ENCODE measurements at regions not wholly inside any gene's neighbourhood (a gene's known extent, or its start where the extent isn't known, plus 50 kb on each side); places are given as distances from the start of the nearest gene placed in this dataset.

DNA sequence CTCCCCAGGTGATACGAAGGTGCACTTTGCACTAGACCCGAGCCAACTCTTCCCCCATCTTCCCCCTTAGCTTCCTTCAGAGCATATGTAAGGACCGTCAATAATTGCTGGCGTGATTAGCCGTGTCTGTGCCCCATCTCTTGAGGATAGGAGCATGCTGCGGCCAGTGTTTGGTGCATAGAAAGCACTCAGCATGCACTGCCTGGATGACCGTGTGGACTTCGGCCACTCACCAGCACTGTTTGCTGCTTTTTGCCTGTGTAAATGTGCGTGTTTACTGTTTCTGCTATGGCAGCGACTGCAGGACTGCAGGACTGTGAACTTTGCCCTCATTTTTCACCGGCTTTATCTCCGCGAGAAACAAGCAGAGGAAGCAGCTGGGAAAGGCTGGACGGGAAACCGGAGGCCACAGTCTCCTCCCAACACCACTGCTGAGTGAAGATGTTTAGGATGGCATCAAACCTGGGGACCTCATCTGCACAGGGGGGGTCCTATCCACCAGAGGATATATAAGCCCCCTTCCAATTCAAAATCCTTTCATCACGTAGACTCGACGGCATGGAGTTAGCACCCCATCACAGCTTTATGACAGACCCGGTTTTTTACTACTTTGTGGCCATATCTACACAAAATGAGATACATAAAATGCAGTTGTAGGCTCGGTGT is 150.6 kb upstream of the AFDN start (continued):
- peak; percentile 78; the same call in 1 of the 2 replicates for TF ChIP-seq CENPT (CRISPR knock-in tag; IDR thresholded peaks at IDR 0.05; ENCODE audit: low read depth)
- TF ChIP-seq KLF11 (CRISPR knock-in tag; IDR thresholded peaks at IDR 0.05), result peak; percentile 97; the same call in 1 of the 2 replicates
- TF ChIP-seq HNF4A (CRISPR knock-in tag; IDR thresholded peaks at IDR 0.05), result peak; percentile 100
- TF ChIP-seq NFE2 (CRISPR knock-in tag; IDR thresholded peaks at IDR 0.05), result no peak
- peak; percentile 98 for TF ChIP-seq TEAD3 (CRISPR knock-in tag; optimal IDR thresholded peaks at IDR 0.05; ENCODE audit: borderline replicate concordance)
- peak; percentile 100 for TF ChIP-seq MIER3 (CRISPR knock-in tag; IDR thresholded peaks at IDR 0.05; ENCODE audit: borderline replicate concordance)
- no peak for TF ChIP-seq ZNF382 (CRISPR knock-in tag; IDR thresholded peaks at IDR 0.05; ENCODE audit: borderline replicate concordance)
- peak; percentile 73 for TF ChIP-seq MAFF (IDR thresholded peaks at IDR 0.05; ENCODE audit: low read depth, low read length)
- peak; percentile 99 for TF ChIP-seq TFAP4 (IDR thresholded peaks at IDR 0.05; ENCODE audit: borderline replicate concordance, low read depth)
- no peak; the same call in 1 of the 2 replicates for TF ChIP-seq EEA1 (CRISPR knock-in tag; IDR thresholded peaks at IDR 0.05; ENCODE audit: borderline replicate concordance)
- TF ChIP-seq, protein P1, sequence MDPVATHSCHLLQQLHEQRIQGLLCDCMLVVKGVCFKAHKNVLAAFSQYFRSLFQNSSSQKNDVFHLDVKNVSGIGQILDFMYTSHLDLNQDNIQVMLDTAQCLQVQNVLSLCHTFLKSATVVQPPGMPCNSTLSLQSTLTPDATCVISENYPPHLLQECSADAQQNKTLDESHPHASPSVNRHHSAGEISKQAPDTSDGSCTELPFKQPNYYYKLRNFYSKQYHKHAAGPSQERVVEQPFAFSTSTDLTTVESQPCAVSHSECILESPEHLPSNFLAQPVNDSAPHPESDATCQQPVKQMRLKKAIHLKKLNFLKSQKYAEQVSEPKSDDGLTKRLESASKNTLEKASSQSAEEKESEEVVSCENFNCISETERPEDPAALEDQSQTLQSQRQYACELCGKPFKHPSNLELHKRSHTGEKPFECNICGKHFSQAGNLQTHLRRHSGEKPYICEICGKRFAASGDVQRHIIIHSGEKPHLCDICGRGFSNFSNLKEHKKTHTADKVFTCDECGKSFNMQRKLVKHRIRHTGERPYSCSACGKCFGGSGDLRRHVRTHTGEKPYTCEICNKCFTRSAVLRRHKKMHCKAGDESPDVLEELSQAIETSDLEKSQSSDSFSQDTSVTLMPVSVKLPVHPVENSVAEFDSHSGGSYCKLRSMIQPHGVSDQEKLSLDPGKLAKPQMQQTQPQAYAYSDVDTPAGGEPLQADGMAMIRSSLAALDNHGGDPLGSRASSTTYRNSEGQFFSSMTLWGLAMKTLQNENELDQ (CRISPR knock-in tag; IDR thresholded peaks at IDR 0.05; ENCODE audit: borderline replicate concordance), result no peak
- TF ChIP-seq SOX6 (IDR thresholded peaks at IDR 0.05), result no peak
- peak; percentile 99 for TF ChIP-seq SOX6 (CRISPR knock-in tag; IDR thresholded peaks at IDR 0.05)
- peak; percentile 47 for TF ChIP-seq RFX5 (IDR thresholded peaks at IDR 0.05; ENCODE audit: low read depth, low read length)
- 0 out of 2 replicates have a peak, but pooled peaks have one; percentile 86 for TF ChIP-seq ZNF713 (CRISPR knock-in tag; IDR thresholded peaks at IDR 0.05)
- TF ChIP-seq BATF2 (CRISPR knock-in tag; IDR thresholded peaks at IDR 0.05), result peak; percentile 88; the same call in 1 of the 2 replicates
- TF ChIP-seq MLLT10 (CRISPR knock-in tag; IDR thresholded peaks at IDR 0.05), result no peak
- TF ChIP-seq, protein P2, sequence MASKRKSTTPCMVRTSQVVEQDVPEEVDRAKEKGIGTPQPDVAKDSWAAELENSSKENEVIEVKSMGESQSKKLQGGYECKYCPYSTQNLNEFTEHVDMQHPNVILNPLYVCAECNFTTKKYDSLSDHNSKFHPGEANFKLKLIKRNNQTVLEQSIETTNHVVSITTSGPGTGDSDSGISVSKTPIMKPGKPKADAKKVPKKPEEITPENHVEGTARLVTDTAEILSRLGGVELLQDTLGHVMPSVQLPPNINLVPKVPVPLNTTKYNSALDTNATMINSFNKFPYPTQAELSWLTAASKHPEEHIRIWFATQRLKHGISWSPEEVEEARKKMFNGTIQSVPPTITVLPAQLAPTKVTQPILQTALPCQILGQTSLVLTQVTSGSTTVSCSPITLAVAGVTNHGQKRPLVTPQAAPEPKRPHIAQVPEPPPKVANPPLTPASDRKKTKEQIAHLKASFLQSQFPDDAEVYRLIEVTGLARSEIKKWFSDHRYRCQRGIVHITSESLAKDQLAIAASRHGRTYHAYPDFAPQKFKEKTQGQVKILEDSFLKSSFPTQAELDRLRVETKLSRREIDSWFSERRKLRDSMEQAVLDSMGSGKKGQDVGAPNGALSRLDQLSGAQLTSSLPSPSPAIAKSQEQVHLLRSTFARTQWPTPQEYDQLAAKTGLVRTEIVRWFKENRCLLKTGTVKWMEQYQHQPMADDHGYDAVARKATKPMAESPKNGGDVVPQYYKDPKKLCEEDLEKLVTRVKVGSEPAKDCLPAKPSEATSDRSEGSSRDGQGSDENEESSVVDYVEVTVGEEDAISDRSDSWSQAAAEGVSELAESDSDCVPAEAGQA (IDR thresholded peaks at IDR 0.05; ENCODE audit: low read depth), result peak; percentile 91
- TF ChIP-seq, protein P2 (CRISPR knock-in tag; IDR thresholded peaks at IDR 0.05; ENCODE audit: borderline replicate concordance), result no peak
- TF ChIP-seq ZNF549 (CRISPR knock-in tag; IDR thresholded peaks at IDR 0.05), result peak; percentile 95
- peak; percentile 83 for TF ChIP-seq ZFX (CRISPR knock-in tag; IDR thresholded peaks at IDR 0.05; ENCODE audit: low read depth)
- no peak for TF ChIP-seq ZNF468 (CRISPR knock-in tag; IDR thresholded peaks at IDR 0.05)
